Mammary epithelial cell (primary cell): ENCODE measurements at regions not wholly inside any gene's neighbourhood (a gene's known extent, or its start where the extent isn't known, plus 50 kb on each side); places are given as distances from the start of the nearest gene placed in this dataset.

Experiments used
- CTCF ChIP-seq, 2 donors: IDR thresholded peaks in 1 of 2; conservative IDR thresholded peaks in 1 of 2; 2 replicates each; pipeline ENCODE4 v1.5.1; 2011 to 2012; ENCODE audit warnings: inconsistent platforms in 2 of 2, low read length in 2 of 2, mild to moderate bottlenecking in 2 of 2, control low read depth in 1 of 2, low read depth in 1 of 2; ENCODE audit not compliant: insufficient read depth in 1 of 2; ENCODE audit errors: extremely low read depth in 1 of 2
- EZH2 ChIP-seq: IDR thresholded peaks from 2 replicates; pipeline ENCODE4 v1.6.1; 2012; ENCODE audit warnings: low read length, inconsistent platforms, borderline replicate concordance

- no peak for TF ChIP-seq CTCF (conservative IDR thresholded peaks at IDR 0.05 in 1 of 2, IDR thresholded peaks at IDR 0.05 in 1 of 2; ENCODE audit: extremely low read depth in 1 of 2, insufficient read depth in 1 of 2, low read depth in 1 of 2, low read length in 2 of 2)
- TF ChIP-seq EZH2: no peak
Observed at GRCh38 chr13:88541994-88542393, 870.8 kb downstream of the SLITRK5 start.
